GM23248 (cell line): ENCODE measurements at regions not wholly inside any gene's neighbourhood (a gene's known extent, or its start where the extent isn't known, plus 50 kb on each side); places are given as distances from the start of the nearest gene placed in this dataset.

Source experiments
- EZH2 ChIP-seq: fragments of 200-600 bp; sonication (generic); IDR thresholded peaks from 2 replicates; pipeline ENCODE4 v1.6.1; 2018; ENCODE audit warnings: antibody characterized with exemption, mild to moderate bottlenecking; ENCODE audit not compliant: insufficient read depth, poor library complexity, severe bottlenecking
- EZH2phosphoT487 ChIP-seq: fragments of 200-600 bp; sonication (generic); IDR thresholded peaks from 2 replicates; pipeline ENCODE4 v1.6.1; 2018; ENCODE audit warnings: antibody characterized with exemption, moderate library complexity, mild to moderate bottlenecking, low read depth; ENCODE audit not compliant: insufficient read depth

DNA sequence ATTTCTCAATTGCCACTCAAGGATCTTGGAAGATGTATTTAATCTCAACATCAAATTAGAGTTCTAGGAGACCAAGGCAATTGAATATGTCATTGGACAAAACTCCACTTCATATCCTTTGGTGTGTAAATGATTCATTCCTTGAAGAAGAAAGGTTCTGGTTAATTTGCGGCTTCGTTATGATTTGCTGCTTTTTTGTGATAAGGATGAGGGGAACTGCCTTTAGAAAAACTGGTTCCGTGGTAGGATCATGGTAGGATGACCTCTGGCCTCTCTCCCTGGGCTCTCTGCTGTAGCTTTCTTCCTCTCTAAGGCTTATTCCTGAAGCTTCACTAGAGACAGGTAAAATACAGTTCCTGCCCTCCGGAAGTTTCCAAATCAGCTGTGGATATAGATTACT, 51.5 kb upstream of the ERRFI1 start:
- TF ChIP-seq EZH2phosphoT487 (no peak), EZH2 (no peak)
